ENCODE measurements at regions not wholly inside any gene's neighbourhood (a gene's known extent, or its start where the extent isn't known, plus 50 kb on each side); places are given as distances from the start of the nearest gene placed in this dataset.

- peaks cover 4% of the 10 kb centered on the region for H3K4me1 ChIP-seq (ENCODE audit: control insufficient read depth, insufficient read depth, low read length)
- Mint-ChIP-seq H3K9me3 (no peaks in the 10 kb centered on the region), H3K4me1 (peaks cover 17% of the 10 kb centered on the region), H3K4me3 (no peak overlapping the region), H3K27me3 (ENCODE audit: insufficient read depth) (peaks cover 52% of the 10 kb centered on the region), H3K27ac (no peak overlapping the region), H3K36me3 (ENCODE audit: low read depth) (no peaks in the 10 kb centered on the region)
- 100% methylated on average over 1 of the region's 1 CpG for WGBS, 2 experiments (ENCODE audit: insufficient coverage in 1 of 2, insufficient read length in 1 of 2)
- H3K4me3 ChIP-seq (ENCODE audit: low read length): no peak overlapping the region
- TF ChIP-seq, protein P1, sequence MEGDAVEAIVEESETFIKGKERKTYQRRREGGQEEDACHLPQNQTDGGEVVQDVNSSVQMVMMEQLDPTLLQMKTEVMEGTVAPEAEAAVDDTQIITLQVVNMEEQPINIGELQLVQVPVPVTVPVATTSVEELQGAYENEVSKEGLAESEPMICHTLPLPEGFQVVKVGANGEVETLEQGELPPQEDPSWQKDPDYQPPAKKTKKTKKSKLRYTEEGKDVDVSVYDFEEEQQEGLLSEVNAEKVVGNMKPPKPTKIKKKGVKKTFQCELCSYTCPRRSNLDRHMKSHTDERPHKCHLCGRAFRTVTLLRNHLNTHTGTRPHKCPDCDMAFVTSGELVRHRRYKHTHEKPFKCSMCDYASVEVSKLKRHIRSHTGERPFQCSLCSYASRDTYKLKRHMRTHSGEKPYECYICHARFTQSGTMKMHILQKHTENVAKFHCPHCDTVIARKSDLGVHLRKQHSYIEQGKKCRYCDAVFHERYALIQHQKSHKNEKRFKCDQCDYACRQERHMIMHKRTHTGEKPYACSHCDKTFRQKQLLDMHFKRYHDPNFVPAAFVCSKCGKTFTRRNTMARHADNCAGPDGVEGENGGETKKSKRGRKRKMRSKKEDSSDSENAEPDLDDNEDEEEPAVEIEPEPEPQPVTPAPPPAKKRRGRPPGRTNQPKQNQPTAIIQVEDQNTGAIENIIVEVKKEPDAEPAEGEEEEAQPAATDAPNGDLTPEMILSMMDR (conservative IDR thresholded peaks at IDR 0.05): no peak
- H3K27me3 ChIP-seq (ENCODE audit: control insufficient read depth, insufficient read depth, low read length, poor library complexity, severe bottlenecking): no peaks in the 10 kb centered on the region
- DNase-seq: no peak
- H3K9me3 ChIP-seq (ENCODE audit: control insufficient read depth, low read length): no peaks in the 10 kb centered on the region
- no peak overlapping the region for H3K27ac ChIP-seq (ENCODE audit: low read depth, low read length)
- no peaks in the 10 kb centered on the region for H3K36me3 ChIP-seq (ENCODE audit: control insufficient read depth, insufficient read depth, low read length)
- H3K9ac ChIP-seq (ENCODE audit: extremely low read depth, low read length, poor library complexity, severe bottlenecking): no peak overlapping the region
These were observed 97.9 kb upstream of the FOXP4 start for GRCh38 chr6:41448256-41448655.

GRCh38 chr6:41449399-41450245, 96.6 kb upstream of the FOXP4 start:
- no peak overlapping the region for H3K27ac Mint-ChIP-seq
- no peaks in the 10 kb centered on the region for H3K36me3 ChIP-seq (ENCODE audit: control insufficient read depth, insufficient read depth, low read length)
- H3K27me3 ChIP-seq (ENCODE audit: control insufficient read depth, insufficient read depth, low read length, poor library complexity, severe bottlenecking): no peaks in the 10 kb centered on the region
- no peak overlapping the region for H3K4me3 Mint-ChIP-seq
- H3K27me3 Mint-ChIP-seq (ENCODE audit: insufficient read depth): peaks cover 50% of the 10 kb centered on the region
- H3K4me1 Mint-ChIP-seq: peaks cover 6% of the 10 kb centered on the region
- peak; percentile 36 for DNase-seq
- 82 to 84% methylated on average over 7 to 8 of the region's 8 CpGs for WGBS, 2 experiments (ENCODE audit: insufficient coverage in 1 of 2, insufficient read length in 1 of 2)
- H3K9ac ChIP-seq (ENCODE audit: extremely low read depth, low read length, poor library complexity, severe bottlenecking): no peak overlapping the region
- TF ChIP-seq, protein P1 (conservative IDR thresholded peaks at IDR 0.05): no peak
- H3K4me3 ChIP-seq (ENCODE audit: low read length): no peak overlapping the region
- H3K4me1 ChIP-seq (ENCODE audit: control insufficient read depth, insufficient read depth, low read length): peaks cover 3% of the 10 kb centered on the region
- H3K36me3 Mint-ChIP-seq (ENCODE audit: low read depth): no peaks in the 10 kb centered on the region
- no peaks in the 10 kb centered on the region for H3K9me3 Mint-ChIP-seq
- H3K9me3 ChIP-seq (ENCODE audit: control insufficient read depth, low read length): no peaks in the 10 kb centered on the region
- H3K27ac ChIP-seq (ENCODE audit: low read depth, low read length): no peak overlapping the region

DNA sequence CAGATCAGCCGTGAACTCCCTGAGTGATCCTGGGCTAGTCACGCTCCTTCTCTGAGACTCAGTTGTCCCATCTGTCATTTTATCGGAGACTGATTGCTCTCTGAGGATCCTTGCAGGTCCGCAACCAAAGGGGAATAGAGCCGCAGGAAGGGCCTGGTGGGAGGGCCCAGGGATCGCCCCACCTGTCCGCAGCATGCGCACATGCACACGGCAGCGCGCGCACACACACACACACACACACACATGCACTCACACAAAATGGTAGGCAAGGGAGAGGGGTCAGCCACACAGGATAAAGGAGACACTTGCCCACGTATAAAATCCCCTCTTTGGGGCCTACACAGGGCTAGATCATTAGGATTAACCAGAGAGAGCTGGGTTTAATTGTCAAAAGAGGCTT, 95.6 kb upstream of the FOXP4 start:
- H3K27ac ChIP-seq (ENCODE audit: low read depth, low read length): no peak overlapping the region
- WGBS, 2 experiments (ENCODE audit: insufficient coverage in 1 of 2, insufficient read length in 1 of 2): 92 to 99% methylated on average over 3 to 11 of the region's 13 CpGs
- no peaks in the 10 kb centered on the region for H3K9me3 ChIP-seq (ENCODE audit: control insufficient read depth, low read length)
- no peak overlapping the region for H3K9ac ChIP-seq (ENCODE audit: extremely low read depth, low read length, poor library complexity, severe bottlenecking)
- no peak overlapping the region for H3K4me3 ChIP-seq (ENCODE audit: low read length)
- Mint-ChIP-seq H3K36me3 (ENCODE audit: low read depth) (no peaks in the 10 kb centered on the region), H3K27ac (no peak overlapping the region), H3K9me3 (no peaks in the 10 kb centered on the region), H3K4me3 (no peak overlapping the region), H3K4me1 (peaks cover 8% of the 10 kb centered on the region), H3K27me3 (ENCODE audit: insufficient read depth) (peaks cover 42% of the 10 kb centered on the region)
- H3K27me3 ChIP-seq (ENCODE audit: control insufficient read depth, insufficient read depth, low read length, poor library complexity, severe bottlenecking): no peaks in the 10 kb centered on the region
- H3K36me3 ChIP-seq (ENCODE audit: control insufficient read depth, insufficient read depth, low read length): no peaks in the 10 kb centered on the region
- TF ChIP-seq, protein P1 (conservative IDR thresholded peaks at IDR 0.05): no peak
- DNase-seq: no peak
- H3K4me1 ChIP-seq (ENCODE audit: control insufficient read depth, insufficient read depth, low read length): peaks cover 3% of the 10 kb centered on the region

Data from endodermal cell (in vitro differentiated cells).